Sigmoid colon (tissue), 6 donors: ENCODE measurements at regions not wholly inside any gene's neighbourhood (a gene's known extent, or its start where the extent isn't known, plus 50 kb on each side); places are given as distances from the start of the nearest gene placed in this dataset.

ENCODE experiments used
- DNase-seq: peaks from one replicate; pipeline ENCODE4 v3.0.0-alpha.2; 2019
- H3K27ac ChIP-seq, 4 donors: fragments of 200-600 bp; sonication (generic); one replicate each; pipeline ENCODE4 v1.5.1; 2016 to 2019; ENCODE audit warnings: mild to moderate bottlenecking in 1 of 4
- H3K27me3 ChIP-seq, 3 donors: fragments of 200-600 bp; sonication (generic); one replicate each; pipeline ENCODE4 v1.5.1; 2019; ENCODE audit warnings: mild to moderate bottlenecking in 1 of 3
- H3K36me3 ChIP-seq, 4 donors: fragments of 200-600 bp; sonication (generic); one replicate each; pipeline ENCODE4 v1.5.1; 2016 to 2019
- H3K4me1 ChIP-seq, 4 donors: fragments of 200-600 bp; sonication (generic); one replicate each; pipeline ENCODE4 v1.5.1; 2017 to 2019
- H3K4me3 ChIP-seq, 4 donors: fragments of 200-600 bp; sonication (generic); one replicate each; pipeline ENCODE4 v1.5.1; 2017 to 2019; ENCODE audit warnings: mild to moderate bottlenecking in 2 of 4, moderate library complexity in 1 of 4
- H3K9me3 ChIP-seq, 4 donors: fragments of 200-600 bp in 3 of 4; sonication (generic) in 3 of 4; one replicate each; pipeline versions ENCODE4 v1.5.1 to v1.6.1; 2013 to 2019
- CTCF ChIP-seq, 4 experiments: fragments of 450-650 bp in 3 of 4; fragments of 200-600 bp in 1 of 4; IDR thresholded peaks; one replicate each; pipeline ENCODE4 v1.5.1; 2016 to 2019; ENCODE audit warnings: antibody characterized with exemption in 4 of 4, mild to moderate bottlenecking in 3 of 4, moderate library complexity in 2 of 4
- EP300 ChIP-seq, 4 donors: sonication (generic); formaldehyde crosslinking; IDR thresholded peaks; one replicate each; pipeline ENCODE4 v1.6.1; 2017; ENCODE audit warnings: antibody characterized with exemption in 4 of 4
- POLR2A ChIP-seq, 2 donors: fragments of 450-650 bp; IDR thresholded peaks; one replicate each; pipeline ENCODE4 v1.6.1; 2016; ENCODE audit warnings: antibody characterized with exemption in 2 of 2, mild to moderate bottlenecking in 2 of 2, moderate library complexity in 2 of 2
- POLR2AphosphoS5 ChIP-seq, 4 donors: sonication (generic); formaldehyde crosslinking; IDR thresholded peaks; one replicate each; pipeline ENCODE4 v1.6.1; 2017; ENCODE audit warnings: antibody characterized with exemption in 4 of 4
- WGBS, 2 donors: extraction: QIAGEN DNeasy Blood & Tissue Kit; methylation state at CpG; one replicate each; pipeline ENCODE4 v1.1.7; 2013; 5-methylcytosine and 5-hydroxymethylcytosine counted together
- intact Hi-C: fragments of 100-400 bp; cut with DNase I; formaldehyde crosslinking; loops from one replicate; pipeline ENCODE4 v1.15.1; 2023
- donor health status: healthy with polysubstance abuse.
- donor health status: healthy.

- H3K36me3 ChIP-seq: no peaks in the 10 kb centered on the region
- no peak overlapping the region for H3K27ac ChIP-seq
- no peak overlapping the region for H3K4me3 ChIP-seq
- H3K27me3 ChIP-seq: no peaks in the 10 kb centered on the region
- H3K4me1 ChIP-seq: no peaks in the 10 kb centered on the region
- TF ChIP-seq EP300 (IDR thresholded peaks at IDR 0.05) (no peak), CTCF (IDR thresholded peaks at IDR 0.05) (no peak), POLR2AphosphoS5 (IDR thresholded peaks at IDR 0.05) (no peak), POLR2A (IDR thresholded peaks at IDR 0.05) (no peak)
- intact Hi-C loops: no loop called here
- H3K9me3 ChIP-seq: no peaks in the 10 kb centered on the region
- WGBS, 2 donors: 77 to 89% methylated on average over 4 of the region's 4 CpGs
- DNase-seq: no peak
These were observed 78.4 kb upstream of the SLC22A23 start for GRCh38 chr6:3535033-3535775.

GRCh38 chr6:3534599-3534998 is 77.7 kb upstream of the SLC22A23 start:
- TF ChIP-seq CTCF (IDR thresholded peaks at IDR 0.05): no peak
- TF ChIP-seq POLR2A (IDR thresholded peaks at IDR 0.05): no peak
- TF ChIP-seq POLR2AphosphoS5 (IDR thresholded peaks at IDR 0.05): no peak
- TF ChIP-seq EP300 (IDR thresholded peaks at IDR 0.05): no peak
- WGBS, 2 donors: 91% methylated on average over 4 of the region's 4 CpGs
- Histone ChIP-seq H3K4me3 (no peak overlapping the region), H3K27ac (no peak overlapping the region), H3K27me3 (no peaks in the 10 kb centered on the region), H3K9me3 (no peaks in the 10 kb centered on the region), H3K36me3 (no peaks in the 10 kb centered on the region), H3K4me1 (no peaks in the 10 kb centered on the region)
- no peak for DNase-seq
- intact Hi-C loops: no loop called here

GRCh38 chr6:3533981-3534380 is 77.1 kb upstream of the SLC22A23 start:
- WGBS, 2 donors: 79 to 89% methylated on average over 6 of the region's 6 CpGs
- Histone ChIP-seq H3K36me3 (no peaks in the 10 kb centered on the region), H3K4me3 (no peak overlapping the region), H3K4me1 (no peaks in the 10 kb centered on the region), H3K27me3 (no peaks in the 10 kb centered on the region), H3K27ac (no peak overlapping the region), H3K9me3 (no peaks in the 10 kb centered on the region)
- TF ChIP-seq EP300 (IDR thresholded peaks at IDR 0.05): no peak
- TF ChIP-seq POLR2AphosphoS5 (IDR thresholded peaks at IDR 0.05): no peak
- no peak for TF ChIP-seq POLR2A (IDR thresholded peaks at IDR 0.05)
- TF ChIP-seq CTCF (IDR thresholded peaks at IDR 0.05): no peak
- intact Hi-C loops: no loop called here
- no peak for DNase-seq

- WGBS, 2 donors: 80 to 82% methylated on average over 5 of the region's 5 CpGs
- no peak for DNase-seq
- no peaks in the 10 kb centered on the region for H3K4me1 ChIP-seq
These were observed 75.6 kb upstream of the SLC22A23 start for GRCh38 chr6:3532296-3532916.

More at GRCh38 chr6:3532296-3532916, 75.6 kb upstream of the SLC22A23 start:
- H3K36me3 ChIP-seq: no peaks in the 10 kb centered on the region
- no peak for TF ChIP-seq POLR2AphosphoS5 (IDR thresholded peaks at IDR 0.05)
- TF ChIP-seq EP300 (IDR thresholded peaks at IDR 0.05): no peak
- TF ChIP-seq CTCF (IDR thresholded peaks at IDR 0.05): no peak
- TF ChIP-seq POLR2A (IDR thresholded peaks at IDR 0.05): no peak
- H3K4me3 ChIP-seq: no peak overlapping the region
- no peaks in the 10 kb centered on the region for H3K27me3 ChIP-seq
- H3K27ac ChIP-seq: no peak overlapping the region
- no peaks in the 10 kb centered on the region for H3K9me3 ChIP-seq
- intact Hi-C loops: no loop called here
